ENCODE measurements at regions not wholly inside any gene's neighbourhood (a gene's known extent, or its start where the extent isn't known, plus 50 kb on each side); places are given as distances from the start of the nearest gene placed in this dataset.

DNA sequence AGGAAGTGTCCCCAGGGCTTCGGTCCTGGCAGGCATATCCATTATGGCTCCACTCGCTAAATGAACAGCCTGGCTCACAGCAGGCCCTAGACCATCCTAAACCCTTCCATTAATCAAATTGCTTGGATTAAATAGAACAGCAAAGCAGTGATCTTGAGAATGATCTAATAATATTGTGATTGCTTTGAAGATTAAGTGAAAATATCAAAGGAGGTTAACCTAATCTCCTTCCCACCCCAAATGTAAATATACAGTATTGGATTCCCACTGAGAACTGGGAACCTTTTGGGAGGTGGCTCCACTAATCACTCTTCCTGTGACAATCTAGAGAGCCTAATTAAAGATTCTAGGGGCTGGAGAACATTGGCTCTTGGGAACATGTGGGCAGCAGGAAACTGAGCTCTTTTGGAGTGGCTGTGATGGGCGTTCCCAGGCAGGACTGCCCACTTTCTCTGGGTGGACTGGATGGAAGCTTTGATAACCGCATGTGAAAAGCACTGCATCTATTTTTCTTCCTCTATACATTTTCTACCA is 68.3 kb upstream of the FRMD1 start:
- no peak for TF ChIP-seq CTCF (IDR thresholded peaks at IDR 0.05)
- TF ChIP-seq EZH2 (IDR thresholded peaks at IDR 0.05; ENCODE audit: borderline replicate concordance, insufficient read depth, low read depth, low read length, poor library complexity, severe bottlenecking): no peak
